WTC11 (cell line): ENCODE measurements at regions not wholly inside any gene's neighbourhood (a gene's known extent, or its start where the extent isn't known, plus 50 kb on each side); places are given as distances from the start of the nearest gene placed in this dataset.

ENCODE experiments used
- ZNF232 ChIP-seq: sonication (generic); formaldehyde crosslinking; IDR thresholded peaks from 2 replicates; pipeline ENCODE4 v1.8.0; 2022; ENCODE audit warnings: mild to moderate bottlenecking, missing genetic modification reagents
- TF ChIP-seq, protein P1 (sequence below): fragments of 200-600 bp; IDR thresholded peaks from 2 replicates; pipeline ENCODE4 v1.8.0; 2022; ENCODE audit warnings: antibody characterized with exemption

DNA sequence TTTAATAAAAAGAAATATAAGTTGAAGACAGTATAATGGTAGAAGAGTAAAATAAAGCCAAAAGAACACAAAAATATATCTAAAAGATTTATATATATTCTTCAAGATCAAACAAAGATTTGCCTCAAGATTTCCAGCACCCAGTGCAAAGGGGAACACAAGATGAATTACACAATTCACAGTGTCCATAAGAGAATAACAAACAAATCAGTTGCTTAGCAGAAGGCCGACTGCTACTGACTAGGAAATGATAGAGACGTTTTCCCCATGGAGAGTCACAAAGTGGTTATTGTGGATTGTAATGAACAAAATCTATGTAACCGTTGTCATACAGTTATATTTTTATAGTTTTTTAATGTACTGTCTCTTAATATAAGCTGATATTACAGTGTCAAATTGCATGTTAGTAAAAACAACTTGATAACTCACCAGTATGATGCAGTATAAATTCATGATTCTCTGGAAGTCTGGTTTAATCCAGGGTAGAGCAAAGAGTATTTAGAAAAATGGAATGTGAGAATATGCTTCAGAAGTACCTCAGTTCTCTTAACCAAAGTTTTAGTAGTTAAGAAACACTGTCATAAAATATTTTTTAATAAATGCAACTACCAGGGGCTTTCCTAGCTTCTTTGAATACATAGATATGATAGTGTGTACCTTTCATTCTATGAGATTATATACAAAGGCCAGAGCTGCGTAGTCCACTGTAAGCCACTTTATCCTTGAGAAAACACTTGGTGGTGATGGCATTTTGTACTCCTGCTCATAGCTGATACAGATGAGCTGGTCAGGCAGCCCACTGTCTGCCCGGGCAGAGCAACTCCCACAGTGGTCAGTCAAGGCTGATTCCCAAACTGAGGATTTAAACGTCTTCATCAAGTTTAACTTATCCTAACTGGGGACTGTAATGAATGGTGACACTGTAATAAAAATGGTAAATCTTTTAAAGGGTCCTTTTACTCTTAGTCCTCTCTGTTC is 180.5 kb upstream of the DTNA start:
- TF ChIP-seq, protein P1, sequence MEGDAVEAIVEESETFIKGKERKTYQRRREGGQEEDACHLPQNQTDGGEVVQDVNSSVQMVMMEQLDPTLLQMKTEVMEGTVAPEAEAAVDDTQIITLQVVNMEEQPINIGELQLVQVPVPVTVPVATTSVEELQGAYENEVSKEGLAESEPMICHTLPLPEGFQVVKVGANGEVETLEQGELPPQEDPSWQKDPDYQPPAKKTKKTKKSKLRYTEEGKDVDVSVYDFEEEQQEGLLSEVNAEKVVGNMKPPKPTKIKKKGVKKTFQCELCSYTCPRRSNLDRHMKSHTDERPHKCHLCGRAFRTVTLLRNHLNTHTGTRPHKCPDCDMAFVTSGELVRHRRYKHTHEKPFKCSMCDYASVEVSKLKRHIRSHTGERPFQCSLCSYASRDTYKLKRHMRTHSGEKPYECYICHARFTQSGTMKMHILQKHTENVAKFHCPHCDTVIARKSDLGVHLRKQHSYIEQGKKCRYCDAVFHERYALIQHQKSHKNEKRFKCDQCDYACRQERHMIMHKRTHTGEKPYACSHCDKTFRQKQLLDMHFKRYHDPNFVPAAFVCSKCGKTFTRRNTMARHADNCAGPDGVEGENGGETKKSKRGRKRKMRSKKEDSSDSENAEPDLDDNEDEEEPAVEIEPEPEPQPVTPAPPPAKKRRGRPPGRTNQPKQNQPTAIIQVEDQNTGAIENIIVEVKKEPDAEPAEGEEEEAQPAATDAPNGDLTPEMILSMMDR: no peak
- TF ChIP-seq ZNF232 (CRISPR knock-in tag): no peak
